GM12878 (cell line): ENCODE measurements at regions not wholly inside any gene's neighbourhood (a gene's known extent, or its start where the extent isn't known, plus 50 kb on each side); places are given as distances from the start of the nearest gene placed in this dataset.
"Not testable (repeated sequence)": the region's sequence is repeated elsewhere in the genome, so short reads cannot be mapped to it uniquely, and the experiment has no call there.

Experiments used
- ATAC-seq: fragments of 200-7000 bp; cut with Tn5 transposase; 3 replicates; pipeline ENCODE4 v1.9.1; 2020; ENCODE audit warnings: mild to moderate bottlenecking, moderate library complexity
- BruUV-seq: library from RNA; stranded (reverse); fragments of 400-500 nt; replicated peaks from 2 replicates; lab custom pipeline; 2021; lab: Mats Ljungman, UMichigan
- CTCF ChIA-PET: fragments of 300-600 bp; sonication (Branson Sonifier 250); formaldehyde crosslinking; extraction: SDS; loops from one replicate; lab custom pipeline; 2021; ENCODE audit warnings: inconsistent platforms; lab: Yijun Ruan, JAX
- POLR2A ChIA-PET: fragments of 350-600 bp; formaldehyde crosslinking; extraction: SDS; loops from one replicate; lab custom pipeline; 2021; ENCODE audit warnings: inconsistent platforms; lab: Charles Lee
- RAD21 ChIA-PET: fragments of 300-600 bp; sonication (Branson Sonifier 250); formaldehyde crosslinking; loops from one replicate; lab custom pipeline; 2023; ENCODE audit warnings: antibody characterized with exemption; ENCODE audit not compliant: unreplicated experiment; lab: Charles Lee
- SMC1A ChIA-PET: fragments of 300-600 bp; sonication (Branson Sonifier 250); formaldehyde crosslinking; loops from one replicate; lab custom pipeline; 2023; ENCODE audit not compliant: unreplicated experiment, uncharacterized antibody; lab: Charles Lee
- DNase-seq: peaks from one replicate; pipeline ENCODE4 v3.0.0-alpha.2; 2011; ENCODE audit warnings: low read depth, low spot score
- FAIRE-seq: peaks from 3 replicates; lab custom pipeline; 2011; peaks lifted over from hg19 to GRCh38; lab: Jason Lieb, UNC
- H2AFZ ChIP-seq: 2 replicates; pipeline ENCODE4 v1.6.0; 2011; ENCODE audit warnings: low read depth, low read length, control low read depth; ENCODE audit not compliant: control insufficient read depth
- H3K27ac ChIP-seq: 2 replicates; pipeline ENCODE4 v1.5.1; 2011; ENCODE audit warnings: control low read depth; ENCODE audit not compliant: control insufficient read depth, insufficient read depth
- H3K27me3 ChIP-seq, 2 experiments: replicated peaks in 1 of 2; 2 replicates each; pipeline versions ENCODE4 v1.6.0 to v1.6.1; 2011; ENCODE audit warnings: low read length in 1 of 2; ENCODE audit not compliant: control insufficient read depth in 2 of 2, insufficient read depth in 2 of 2
- H3K36me3 ChIP-seq, 2 experiments: 2 replicates each; pipeline ENCODE4 v1.5.1; 2011; ENCODE audit warnings: low read length in 1 of 2; ENCODE audit not compliant: control insufficient read depth in 2 of 2, insufficient read depth in 2 of 2
- H3K4me1 ChIP-seq: 2 replicates; pipeline ENCODE4 v1.6.1; 2011; ENCODE audit warnings: mild to moderate bottlenecking, low read length, moderate library complexity, mixed read lengths; ENCODE audit not compliant: control insufficient read depth, insufficient read depth
- H3K4me2 ChIP-seq: 2 replicates; pipeline ENCODE4 v1.6.0; 2011; ENCODE audit warnings: control low read depth; ENCODE audit not compliant: control insufficient read depth, insufficient read depth
- H3K4me3 ChIP-seq: fragments of 200-600 bp; sonication (generic); 2 replicates; pipeline ENCODE4 v1.5.1; 2016
- H3K79me2 ChIP-seq: 2 replicates; pipeline ENCODE4 v1.6.0; 2011; ENCODE audit warnings: low read length; ENCODE audit not compliant: control insufficient read depth, insufficient read depth
- H3K9ac ChIP-seq: 2 replicates; pipeline ENCODE4 v1.8.0; 2011; ENCODE audit warnings: low read length, control low read depth, mixed read lengths; ENCODE audit not compliant: control insufficient read depth, insufficient read depth
- H3K9me3 ChIP-seq: replicated peaks from 3 replicates; pipeline ENCODE4 v1.5.1; 2011; ENCODE audit warnings: mild to moderate bottlenecking, low read length; ENCODE audit not compliant: control insufficient read depth, insufficient read depth
- H4K20me1 ChIP-seq: 2 replicates; pipeline ENCODE4 v1.6.0; 2011; ENCODE audit not compliant: control insufficient read depth, insufficient read depth
- EED ChIP-seq: sonication (generic); IDR thresholded peaks from 2 replicates; pipeline ENCODE4 v1.6.1; 2016; ENCODE audit warnings: antibody characterized with exemption, low read depth
- MEF2A ChIP-seq: IDR thresholded peaks from 2 replicates; pipeline ENCODE4 v1.6.1; 2011; ENCODE audit warnings: low read depth, mild to moderate bottlenecking, low read length, moderate library complexity; ENCODE audit not compliant: insufficient read depth
- MTA3 ChIP-seq: IDR thresholded peaks from 2 replicates; pipeline ENCODE4 v1.6.1; 2012; ENCODE audit warnings: low read length, inconsistent platforms, borderline replicate concordance
- MXI1 ChIP-seq: fragments of 150-350 bp; IDR thresholded peaks from 2 replicates; pipeline ENCODE4 v1.6.1; 2011; ENCODE audit warnings: low read depth, mild to moderate bottlenecking, inconsistent platforms, low read length, improper control_type of control experiment
- NFYB ChIP-seq: IDR thresholded peaks from 2 replicates; pipeline ENCODE4 v1.6.1; 2011; ENCODE audit warnings: low read depth, mild to moderate bottlenecking, low read length, improper control_type of control experiment, moderate library complexity; ENCODE audit not compliant: insufficient read depth
- WRNIP1 ChIP-seq: IDR thresholded peaks from 2 replicates; pipeline ENCODE4 v1.6.1; 2011; ENCODE audit warnings: low read depth, low read length, improper control_type of control experiment, borderline replicate concordance
- WGBS: methylation state at CpG from one replicate; pipeline ENCODE4 v1.1.6; 2016; ENCODE audit warnings: low lambda C conversion rate; ENCODE audit not compliant: insufficient replicate concordance, insufficient coverage; ENCODE audit errors: missing lambda C conversion rate; 5-methylcytosine and 5-hydroxymethylcytosine counted together
- in situ Hi-C: fragments of 300-500 bp; cut with MboI; formaldehyde crosslinking; loops from 9 replicates; pipeline ENCODE4 v1.14.3; 2018; ENCODE audit warnings: mixed read lengths
- intact Hi-C: fragments of 100-400 bp; cut with micrococcal nuclease; formaldehyde crosslinking; loops from one replicate; pipeline ENCODE4 v1.14.2; 2022; ENCODE audit not compliant: unreplicated experiment

DNA sequence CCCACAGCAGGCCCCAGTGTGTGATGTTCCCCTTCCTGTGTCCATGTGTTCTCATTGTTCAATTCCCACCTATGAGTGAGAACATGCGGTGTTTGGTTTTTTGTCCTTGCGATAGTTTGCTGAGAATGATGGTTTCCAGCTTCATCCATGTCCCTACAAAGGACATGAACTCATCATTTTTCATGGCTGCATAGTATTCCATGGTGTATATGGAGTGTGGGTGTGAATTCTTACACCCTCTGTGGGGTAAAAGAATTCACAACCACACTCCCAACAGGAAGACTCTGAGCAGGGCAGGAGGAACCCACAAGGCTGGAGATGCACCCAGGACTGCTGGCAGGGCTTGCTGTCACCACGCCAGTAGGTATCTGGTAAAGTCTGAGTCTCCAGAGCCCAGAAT is 80.9 kb downstream of the DHCR7 start:
- intact Hi-C loops, result not testable (repeated sequence)

GRCh38 chr11:71366076-71366475 is 82.1 kb downstream of the DHCR7 start:
- Histone ChIP-seq H3K4me2 (no peak overlapping the region), H3K27ac (no peak overlapping the region), H3K4me1 (no peaks in the 10 kb centered on the region; the same call in 1 of the 2 replicates), H3K9ac (no peak overlapping the region), H3K79me2 (no peaks in the 10 kb centered on the region), H3K4me3 (no peak overlapping the region), H3K36me3 (no peaks in the 10 kb centered on the region), H3K27me3 (no peaks in the 10 kb centered on the region), H3K9me3 (no peaks in the 10 kb centered on the region; the same call in 2 of the 3 replicates), H4K20me1 (no peaks in the 10 kb centered on the region), H2AFZ (no peak overlapping the region)
- DNase-seq (no peak), ATAC-seq (no peak), FAIRE-seq (no peak)
- ChIA-PET CTCF (no interaction called here), POLR2A (interaction anchor here (0.5 kb wide), 1 partner anchor 1576 kb away, joined by 3 read pairs; no protein-coding TSS in a partner anchor), SMC1A (no interaction called here), RAD21 (no interaction called here)
- intact Hi-C loops, result no loop called here
- in situ Hi-C loops, result no loop called here
- TF ChIP-seq MEF2A (no peak), NFYB (no peak), MTA3 (no peak), EED (no peak), WRNIP1 (no peak), MXI1 (no peak)
- 8% methylated on average over 7 of the region's 7 CpGs for WGBS
- no TSS peak for BruUV-seq

More for the DNA sequence above, 80.9 kb downstream of the DHCR7 start:
- RAD21 ChIA-PET, H3K4me3 ChIP-seq, H3K4me1 ChIP-seq, H2AFZ ChIP-seq, H3K9ac ChIP-seq, DNase-seq, H3K4me2 ChIP-seq, in situ Hi-C loops, FAIRE-seq, H3K79me2 ChIP-seq, H3K9me3 ChIP-seq, ATAC-seq, BruUV-seq, H3K36me3 ChIP-seq, H4K20me1 ChIP-seq, H3K27me3 ChIP-seq, H3K27ac ChIP-seq, SMC1A ChIA-PET, CTCF ChIA-PET, POLR2A ChIA-PET: not testable (repeated sequence)
- 100% methylated on average over 1 of the region's 3 CpGs for WGBS
